Mammary epithelial cell (primary cell): ENCODE measurements at regions not wholly inside any gene's neighbourhood (a gene's known extent, or its start where the extent isn't known, plus 50 kb on each side); places are given as distances from the start of the nearest gene placed in this dataset.

ENCODE experiments used
- CTCF ChIP-seq, 2 donors: IDR thresholded peaks in 1 of 2; conservative IDR thresholded peaks in 1 of 2; 2 replicates each; pipeline ENCODE4 v1.5.1; 2011 to 2012; ENCODE audit warnings: inconsistent platforms in 2 of 2, low read length in 2 of 2, mild to moderate bottlenecking in 2 of 2, control low read depth in 1 of 2, low read depth in 1 of 2; ENCODE audit not compliant: insufficient read depth in 1 of 2; ENCODE audit errors: extremely low read depth in 1 of 2
- EZH2 ChIP-seq: IDR thresholded peaks from 2 replicates; pipeline ENCODE4 v1.6.1; 2012; ENCODE audit warnings: low read length, inconsistent platforms, borderline replicate concordance

- TF ChIP-seq CTCF (conservative IDR thresholded peaks at IDR 0.05 in 1 of 2, IDR thresholded peaks at IDR 0.05 in 1 of 2; ENCODE audit: extremely low read depth in 1 of 2, insufficient read depth in 1 of 2, low read depth in 1 of 2, low read length in 2 of 2), result no peak
- TF ChIP-seq EZH2, result no peak
These were observed 202.0 kb upstream of the CFAP20DC start for GRCh38 chr3:59251869-59252268.
